Endothelial cell of umbilical vein (primary cell): ENCODE measurements at regions not wholly inside any gene's neighbourhood (a gene's known extent, or its start where the extent isn't known, plus 50 kb on each side); places are given as distances from the start of the nearest gene placed in this dataset.

Experiments used
- BruUV-seq: library from RNA; stranded (reverse); fragments of 400-500 nt; replicated peaks from 2 replicates; lab custom pipeline; 2021; lab: Mats Ljungman, UMichigan
- CTCF ChIA-PET: fragments of 300-600, 350-600 bp; sonication (Branson Sonifier 250); formaldehyde crosslinking; loops from one replicate; lab custom pipeline; 2021; ENCODE audit warnings: antibody characterized with exemption, inconsistent platforms; lab: Charles Lee
- POLR2A ChIA-PET: fragments of 300-600, 350-600 bp; sonication (Branson Sonifier 250); formaldehyde crosslinking; loops from one replicate; lab custom pipeline; 2021; ENCODE audit warnings: antibody characterized with exemption, inconsistent platforms; lab: Charles Lee
- DNase-seq: peaks from one replicate; pipeline ENCODE4 v3.0.0-alpha.2; 2011; ENCODE audit warnings: low read depth, low spot score
- FAIRE-seq: peaks from 2 replicates; lab custom pipeline; 2011; peaks lifted over from hg19 to GRCh38; lab: Jason Lieb, UNC
- H2AFZ ChIP-seq: 2 replicates; pipeline ENCODE4 v1.6.0; 2012; ENCODE audit warnings: low read depth, low read length, control low read depth, inconsistent platforms
- H3K27ac ChIP-seq: 2 replicates; pipeline ENCODE4 v1.5.1; 2011; ENCODE audit warnings: low read depth, mild to moderate bottlenecking, control low read depth, low read length, moderate library complexity; ENCODE audit not compliant: insufficient read depth
- H3K27me3 ChIP-seq, 2 experiments: 2 replicates each; pipeline versions ENCODE4 v1.6.0 to v1.6.1; 2011; ENCODE audit warnings: low read length in 2 of 2, mixed read lengths in 1 of 2; ENCODE audit not compliant: control insufficient read depth in 2 of 2, insufficient read depth in 2 of 2
- H3K36me3 ChIP-seq, 2 experiments: 2 replicates in 1 of 2; 3 replicates in 1 of 2; pipeline ENCODE4 v1.5.1; 2011; ENCODE audit warnings: low read length in 2 of 2, mild to moderate bottlenecking in 1 of 2, moderate library complexity in 1 of 2; ENCODE audit not compliant: control insufficient read depth in 2 of 2, insufficient read depth in 2 of 2; ENCODE audit errors: extremely low read depth in 1 of 2
- H3K4me1 ChIP-seq: 3 replicates; pipeline ENCODE4 v1.5.1; 2011; ENCODE audit warnings: mild to moderate bottlenecking, low read length; ENCODE audit not compliant: control insufficient read depth, insufficient read depth; ENCODE audit errors: extremely low read depth
- H3K4me2 ChIP-seq: 2 replicates; pipeline ENCODE4 v1.6.1; 2011; ENCODE audit warnings: low read length, control low read depth, mixed read lengths; ENCODE audit not compliant: insufficient read depth
- H3K4me3 ChIP-seq, 3 experiments: fragments of 200-600 bp in 1 of 3; sonication (generic), shearing (Covaris generic) in 1 of 3; replicated peaks in 1 of 3; 2 replicates each; pipeline ENCODE4 v1.5.1; 2011 to 2016; ENCODE audit warnings: control low read depth in 3 of 3, low read length in 3 of 3, mild to moderate bottlenecking in 2 of 3, inconsistent platforms in 1 of 3, low read depth in 1 of 3, moderate library complexity in 1 of 3; ENCODE audit not compliant: insufficient read depth in 1 of 3
- H3K79me2 ChIP-seq: 2 replicates; pipeline ENCODE4 v1.6.0; 2012; ENCODE audit warnings: low read length, inconsistent platforms; ENCODE audit not compliant: control insufficient read depth, insufficient read depth
- H3K9ac ChIP-seq: replicated peaks from 2 replicates; pipeline ENCODE3; 2011; ENCODE audit warnings: low read length, control low read depth; ENCODE audit not compliant: insufficient read depth; ENCODE audit errors: extremely low read depth
- H3K9me1 ChIP-seq: replicated peaks from 3 replicates; pipeline ENCODE4 v1.6.0; 2011; ENCODE audit warnings: mild to moderate bottlenecking, low read length; ENCODE audit not compliant: control insufficient read depth, insufficient read depth; ENCODE audit errors: extremely low read depth
- H3K9me3 ChIP-seq: replicated peaks from 2 replicates; pipeline ENCODE4 v1.5.1; 2012; ENCODE audit warnings: low read length, inconsistent platforms; ENCODE audit not compliant: control insufficient read depth, insufficient read depth
- H4K20me1 ChIP-seq: replicated peaks from 2 replicates; pipeline ENCODE3; 2011; ENCODE audit warnings: mild to moderate bottlenecking, low read length; ENCODE audit not compliant: control insufficient read depth, insufficient read depth; ENCODE audit errors: extremely low read depth
- CTCF ChIP-seq, 2 donors: IDR thresholded peaks; 1 replicate in 1 of 2; 2 replicates in 1 of 2; pipeline ENCODE4 v1.5.1; 2011; ENCODE audit warnings: low read length in 2 of 2, mild to moderate bottlenecking in 2 of 2, moderate library complexity in 2 of 2, control low read depth in 1 of 2, inconsistent platforms in 1 of 2, low read depth in 1 of 2; ENCODE audit not compliant: insufficient read depth in 1 of 2; ENCODE audit errors: extremely low read depth in 1 of 2
- EZH2 ChIP-seq: IDR thresholded peaks from 2 replicates; pipeline ENCODE4 v1.6.1; 2012; ENCODE audit warnings: borderline replicate concordance, low read depth, mild to moderate bottlenecking, moderate library complexity, low read length, inconsistent platforms; ENCODE audit not compliant: severe bottlenecking
- FOS ChIP-seq: IDR thresholded peaks from 2 replicates; pipeline ENCODE4 v1.6.1; 2011; ENCODE audit warnings: mild to moderate bottlenecking, low read length, moderate library complexity, borderline replicate concordance; ENCODE audit not compliant: insufficient read depth
- GATA2 ChIP-seq: IDR thresholded peaks from 2 replicates; pipeline ENCODE4 v1.7.0; 2011; ENCODE audit warnings: low read depth, mild to moderate bottlenecking, moderate library complexity, mixed read lengths, low read length; ENCODE audit not compliant: insufficient read length, insufficient read depth
- JUN ChIP-seq: IDR thresholded peaks from 2 replicates; pipeline ENCODE4 v1.6.1; 2011; ENCODE audit warnings: borderline replicate concordance, low read depth; ENCODE audit not compliant: insufficient read length, insufficient read depth
- MAX ChIP-seq: IDR thresholded peaks from 2 replicates; pipeline ENCODE4 v1.6.1; 2011; ENCODE audit not compliant: insufficient read depth, insufficient read length
- MYC ChIP-seq: IDR thresholded peaks from one replicate; pipeline ENCODE4 v1.6.1; 2011; ENCODE audit warnings: mild to moderate bottlenecking, low read depth, low read length
- POLR2A ChIP-seq: IDR thresholded peaks from 2 replicates; pipeline ENCODE4 v1.6.1; 2012; ENCODE audit warnings: low read depth, mild to moderate bottlenecking, control low read depth, low read length
- POLR2AphosphoS5 ChIP-seq: IDR thresholded peaks from 2 replicates; pipeline ENCODE4 v1.6.1; 2012; ENCODE audit warnings: low read depth, mild to moderate bottlenecking, control low read depth, low read length, moderate library complexity; ENCODE audit not compliant: insufficient read depth
- dilution Hi-C: fragments of 300-500 bp; cut with MboI; formaldehyde crosslinking; loops from one replicate; pipeline ENCODE4 v1.15.0; 2019; ENCODE audit warnings: low sequenced_read_pairs; ENCODE audit not compliant: extremely low pct_ligation_motif_present
- intact Hi-C: fragments of 100-400 bp; cut with micrococcal nuclease; formaldehyde crosslinking; loops from one replicate; pipeline ENCODE4 v1.10.0; 2022

- CTCF ChIA-PET: no interaction called here
These were observed 191.6 kb upstream of the MOCS1 start for GRCh38 chr6:40125680-40126394.

More at GRCh38 chr6:40125680-40126394, 191.6 kb upstream of the MOCS1 start:
- Histone ChIP-seq H3K27me3 (no peaks in the 10 kb centered on the region), H2AFZ (no peak overlapping the region), H3K36me3 (no peaks in the 10 kb centered on the region), H3K9ac (no peak overlapping the region), H3K79me2 (no peaks in the 10 kb centered on the region), H3K9me1 (no peaks in the 10 kb centered on the region), H3K4me1 (no peaks in the 10 kb centered on the region), H4K20me1 (no peaks in the 10 kb centered on the region), H3K27ac (no peak overlapping the region), H3K4me3 (no peak overlapping the region), H3K9me3 (peaks cover 8% of the 10 kb centered on the region), H3K4me2 (no peak overlapping the region)
- dilution Hi-C loops: no loop called here
- intact Hi-C loops: no loop called here
- no peak for DNase-seq
- POLR2A ChIA-PET: no interaction called here
- FAIRE-seq: no peak
- no peak for TF ChIP-seq MYC
- TF ChIP-seq EZH2: no peak
- no peak for TF ChIP-seq POLR2A
- TF ChIP-seq MAX: no peak
- TF ChIP-seq POLR2AphosphoS5: no peak
- no peak for TF ChIP-seq FOS
- no peak for TF ChIP-seq JUN
- no peak for TF ChIP-seq GATA2
- no peak for TF ChIP-seq CTCF (IDR thresholded peaks at IDR 0.05; ENCODE audit: extremely low read depth in 1 of 2, insufficient read depth in 1 of 2, low read depth in 1 of 2, low read length in 2 of 2)
- no TSS peak for BruUV-seq
